ENCODE measurements at regions not wholly inside any gene's neighbourhood (a gene's known extent, or its start where the extent isn't known, plus 50 kb on each side); places are given as distances from the start of the nearest gene placed in this dataset.

- CTCF ChIA-PET, result interaction anchor here (2.6 kb wide), 1 partner anchor 11 kb away, joined by 12 read pairs; no protein-coding TSS in a partner anchor
- Histone ChIP-seq H3K9me1 (replicated peaks; ENCODE audit: control insufficient read depth, extremely low read depth, insufficient read depth, low read length) (no peaks in the 10 kb centered on the region), H2AFZ (ENCODE audit: low read depth, low read length) (no peak overlapping the region), H3K36me3 (ENCODE audit: control insufficient read depth in 2 of 2, extremely low read depth in 1 of 2, insufficient read depth in 2 of 2, low read length in 2 of 2) (no peaks in the 10 kb centered on the region), H3K4me1 (ENCODE audit: control insufficient read depth, extremely low read depth, insufficient read depth, low read length) (no peaks in the 10 kb centered on the region), H4K20me1 (replicated peaks; ENCODE audit: control insufficient read depth, extremely low read depth, insufficient read depth, low read length) (no peaks in the 10 kb centered on the region), H3K27me3 (ENCODE audit: control insufficient read depth in 2 of 2, insufficient read depth in 2 of 2, low read length in 2 of 2) (peaks cover 0 to 3% of the 10 kb centered on the region in 2 experiments), H3K9ac (replicated peaks; ENCODE audit: extremely low read depth, insufficient read depth, low read length) (no peak overlapping the region), H3K79me2 (ENCODE audit: control insufficient read depth, insufficient read depth, low read length) (no peaks in the 10 kb centered on the region), H3K4me3 (replicated peaks in 1 of 3; ENCODE audit: insufficient read depth in 1 of 3, low read depth in 1 of 3, low read length in 3 of 3) (no peak overlapping the region), H3K9me3 (replicated peaks; ENCODE audit: control insufficient read depth, insufficient read depth, low read length) (no peaks in the 10 kb centered on the region), H3K4me2 (ENCODE audit: insufficient read depth, low read length) (no peak overlapping the region), H3K27ac (ENCODE audit: insufficient read depth, low read depth, low read length) (no peak overlapping the region)
- TF ChIP-seq MYC (IDR thresholded peaks at IDR 0.05; ENCODE audit: low read depth, low read length) (no peak), MAX (IDR thresholded peaks at IDR 0.05; ENCODE audit: insufficient read depth, insufficient read length) (no peak), GATA2 (IDR thresholded peaks at IDR 0.05; ENCODE audit: insufficient read depth, insufficient read length, low read depth, low read length) (no peak)
- FAIRE-seq (no peak), DNase-seq (ENCODE audit: low read depth, low spot score) (no peak)
- no TSS peak for BruUV-seq (replicated peaks)
- POLR2A ChIA-PET, result no interaction called here
- intact Hi-C loops (cut with micrococcal nuclease), result no loop called here
- dilution Hi-C loops (cut with MboI; ENCODE audit: extremely low pct_ligation_motif_present, low sequenced_read_pairs), result no loop called here
These were observed 367.8 kb upstream of the UMPS start for GRCh38 chr3:124362455-124362854.

- Histone ChIP-seq H3K4me2 (ENCODE audit: insufficient read depth, low read length) (no peak overlapping the region), H4K20me1 (replicated peaks; ENCODE audit: control insufficient read depth, extremely low read depth, insufficient read depth, low read length) (no peaks in the 10 kb centered on the region), H3K79me2 (ENCODE audit: control insufficient read depth, insufficient read depth, low read length) (no peaks in the 10 kb centered on the region), H3K36me3 (ENCODE audit: control insufficient read depth in 2 of 2, extremely low read depth in 1 of 2, insufficient read depth in 2 of 2, low read length in 2 of 2) (no peaks in the 10 kb centered on the region), H2AFZ (ENCODE audit: low read depth, low read length) (no peak overlapping the region), H3K9ac (replicated peaks; ENCODE audit: extremely low read depth, insufficient read depth, low read length) (no peak overlapping the region), H3K9me1 (replicated peaks; ENCODE audit: control insufficient read depth, extremely low read depth, insufficient read depth, low read length) (no peaks in the 10 kb centered on the region), H3K27ac (ENCODE audit: insufficient read depth, low read depth, low read length) (no peak overlapping the region), H3K4me3 (replicated peaks in 1 of 3; ENCODE audit: insufficient read depth in 1 of 3, low read depth in 1 of 3, low read length in 3 of 3) (no peak overlapping the region), H3K27me3 (ENCODE audit: control insufficient read depth in 2 of 2, insufficient read depth in 2 of 2, low read length in 2 of 2) (peaks cover 0 to 3% of the 10 kb centered on the region in 2 experiments), H3K4me1 (ENCODE audit: control insufficient read depth, extremely low read depth, insufficient read depth, low read length) (no peaks in the 10 kb centered on the region), H3K9me3 (replicated peaks; ENCODE audit: control insufficient read depth, insufficient read depth, low read length) (no peaks in the 10 kb centered on the region)
- CTCF ChIA-PET, result interaction anchor here (1.3 to 2.6 kb wide), 2 partner anchors 12 to 22 kb away, joined by 5 to 12 read pairs; no protein-coding TSS in a partner anchor
- BruUV-seq (replicated peaks), result no TSS peak
- FAIRE-seq (no peak), DNase-seq (ENCODE audit: low read depth, low spot score) (no peak)
- intact Hi-C loops (cut with micrococcal nuclease), result no loop called here
- TF ChIP-seq GATA2 (IDR thresholded peaks at IDR 0.05; ENCODE audit: insufficient read depth, insufficient read length, low read depth, low read length) (no peak), FOS (IDR thresholded peaks at IDR 0.05; ENCODE audit: borderline replicate concordance, insufficient read depth, low read length) (no peak), POLR2A (IDR thresholded peaks at IDR 0.05; ENCODE audit: low read depth, low read length) (no peak), MAX (IDR thresholded peaks at IDR 0.05; ENCODE audit: insufficient read depth, insufficient read length) (no peak), MYC (IDR thresholded peaks at IDR 0.05; ENCODE audit: low read depth, low read length) (no peak), CTCF (IDR thresholded peaks at IDR 0.05; ENCODE audit: extremely low read depth in 1 of 2, insufficient read depth in 1 of 2, low read depth in 1 of 2, low read length in 2 of 2) (no peak), JUN (IDR thresholded peaks at IDR 0.05; ENCODE audit: borderline replicate concordance, insufficient read depth, insufficient read length, low read depth) (no peak)
- dilution Hi-C loops (cut with MboI; ENCODE audit: extremely low pct_ligation_motif_present, low sequenced_read_pairs), result no loop called here
- POLR2A ChIA-PET, result no interaction called here
These were observed 366.8 kb upstream of the UMPS start for GRCh38 chr3:124363476-124363875.
